ENCODE measurements at regions not wholly inside any gene's neighbourhood (a gene's known extent, or its start where the extent isn't known, plus 50 kb on each side); places are given as distances from the start of the nearest gene placed in this dataset.
"Not testable (repeated sequence)": the region's sequence is repeated elsewhere in the genome, so short reads cannot be mapped to it uniquely, and the experiment has no call there.

DNA sequence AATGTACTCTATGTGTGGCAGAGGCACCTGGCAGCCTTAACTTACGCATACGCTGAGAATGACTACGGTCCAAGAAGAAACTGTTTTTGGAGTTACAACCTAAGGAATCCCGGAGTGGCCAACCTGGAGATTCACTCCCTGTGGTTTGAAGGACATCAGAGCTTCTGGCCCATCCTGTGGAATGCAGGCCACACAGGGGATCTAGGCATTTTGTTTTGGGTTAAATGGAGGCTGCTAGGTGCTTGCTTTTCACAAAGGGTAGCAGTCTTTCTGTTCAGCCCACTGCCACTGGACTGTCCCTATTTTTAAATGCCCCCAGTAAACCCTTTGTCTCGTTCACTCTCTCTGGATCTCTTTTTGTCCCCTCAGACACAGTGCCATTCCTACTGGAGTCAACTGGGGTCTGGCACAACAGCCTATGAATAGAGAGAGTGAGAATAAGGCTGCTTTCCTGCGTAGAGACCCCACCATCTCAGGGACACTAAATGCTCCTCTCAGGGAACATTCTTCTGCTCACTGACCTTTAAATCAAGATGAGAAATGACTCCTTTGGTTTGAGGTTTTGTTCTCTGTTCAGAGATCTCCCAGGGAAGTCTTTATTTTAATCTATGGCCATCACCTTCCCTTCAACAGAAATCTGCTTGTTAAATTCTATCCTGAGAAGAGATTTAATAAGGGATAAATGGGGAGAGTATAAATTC, 124.9 kb downstream of the B3GNT2 start:
- TF ChIP-seq, protein P1, sequence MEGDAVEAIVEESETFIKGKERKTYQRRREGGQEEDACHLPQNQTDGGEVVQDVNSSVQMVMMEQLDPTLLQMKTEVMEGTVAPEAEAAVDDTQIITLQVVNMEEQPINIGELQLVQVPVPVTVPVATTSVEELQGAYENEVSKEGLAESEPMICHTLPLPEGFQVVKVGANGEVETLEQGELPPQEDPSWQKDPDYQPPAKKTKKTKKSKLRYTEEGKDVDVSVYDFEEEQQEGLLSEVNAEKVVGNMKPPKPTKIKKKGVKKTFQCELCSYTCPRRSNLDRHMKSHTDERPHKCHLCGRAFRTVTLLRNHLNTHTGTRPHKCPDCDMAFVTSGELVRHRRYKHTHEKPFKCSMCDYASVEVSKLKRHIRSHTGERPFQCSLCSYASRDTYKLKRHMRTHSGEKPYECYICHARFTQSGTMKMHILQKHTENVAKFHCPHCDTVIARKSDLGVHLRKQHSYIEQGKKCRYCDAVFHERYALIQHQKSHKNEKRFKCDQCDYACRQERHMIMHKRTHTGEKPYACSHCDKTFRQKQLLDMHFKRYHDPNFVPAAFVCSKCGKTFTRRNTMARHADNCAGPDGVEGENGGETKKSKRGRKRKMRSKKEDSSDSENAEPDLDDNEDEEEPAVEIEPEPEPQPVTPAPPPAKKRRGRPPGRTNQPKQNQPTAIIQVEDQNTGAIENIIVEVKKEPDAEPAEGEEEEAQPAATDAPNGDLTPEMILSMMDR (IDR thresholded peaks at IDR 0.05; ENCODE audit: insufficient read depth, low read depth, low read length) = no peak
- no peak overlapping the region for H3K4me3 ChIP-seq (ENCODE audit: low read depth, low read length)
- DNase-seq (ENCODE audit: low read depth) = no peak

DNA sequence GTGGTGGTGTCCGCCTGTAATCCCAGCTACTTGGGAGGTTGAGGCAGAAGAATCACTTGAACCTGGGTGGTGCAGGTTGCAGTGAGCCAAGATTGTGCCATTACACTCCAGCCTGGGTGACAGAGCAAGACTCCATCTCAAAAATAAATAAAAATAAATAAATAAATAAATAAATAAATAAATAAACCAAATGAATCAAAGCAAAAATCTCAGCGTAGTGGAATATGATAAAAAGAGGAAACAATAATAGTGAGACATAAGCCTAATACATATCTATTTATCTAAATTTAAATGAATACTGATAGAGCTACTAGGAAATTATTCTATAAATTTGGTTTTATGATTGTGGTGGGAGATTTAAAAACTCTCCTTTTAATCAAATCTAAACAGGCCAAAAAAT, 124.2 kb downstream of the B3GNT2 start:
- not testable (repeated sequence) for DNase-seq (ENCODE audit: low read depth); H3K4me3 ChIP-seq (ENCODE audit: low read depth, low read length)

DNA sequence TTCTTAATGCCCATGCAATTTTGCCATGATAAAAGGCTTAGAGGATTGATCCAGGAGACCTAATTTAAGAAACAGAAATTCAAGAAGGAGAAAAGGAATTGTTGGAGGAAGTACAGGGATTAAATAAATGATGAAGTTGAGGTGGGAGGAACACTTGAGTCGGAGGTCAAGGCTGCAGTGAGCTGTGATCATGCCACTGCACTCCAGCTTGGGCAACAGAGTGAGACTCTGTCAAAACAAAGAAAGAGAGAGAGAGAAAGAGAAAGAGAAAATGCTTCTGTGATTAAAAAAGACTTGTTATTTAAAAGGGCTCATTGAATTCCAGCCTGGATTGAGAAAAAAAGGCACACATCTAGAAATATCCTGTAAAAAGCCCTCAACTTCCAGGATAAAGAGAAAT, 123.2 kb downstream of the B3GNT2 start:
- no peak overlapping the region for H3K4me3 ChIP-seq (ENCODE audit: low read depth, low read length)
- TF ChIP-seq, protein P1 (IDR thresholded peaks at IDR 0.05; ENCODE audit: insufficient read depth, low read depth, low read length) = no peak
- DNase-seq (ENCODE audit: low read depth) = no peak

DNA sequence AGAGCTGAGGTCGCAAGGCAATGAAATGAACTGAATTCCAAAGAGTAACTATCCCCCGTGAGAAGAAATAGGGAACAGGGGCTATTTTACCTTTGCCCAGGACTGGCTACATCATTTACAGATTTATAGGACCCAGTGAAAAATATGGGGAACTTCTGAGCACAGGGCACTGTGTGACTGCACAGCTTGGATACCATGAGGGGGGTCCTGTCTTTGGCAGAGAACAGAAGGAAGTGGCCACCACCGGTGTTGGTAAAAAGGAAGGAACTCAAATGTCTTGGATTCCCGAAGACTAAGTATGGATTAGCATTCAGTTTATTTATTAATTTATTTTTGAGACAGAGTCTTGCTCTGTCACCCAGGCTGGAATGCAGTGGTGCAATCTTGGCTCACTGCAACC, 119.6 kb downstream of the B3GNT2 start:
- no peak overlapping the region for H3K4me3 ChIP-seq (ENCODE audit: low read depth, low read length)
- DNase-seq (ENCODE audit: low read depth) = no peak
- TF ChIP-seq, protein P1 (IDR thresholded peaks at IDR 0.05; ENCODE audit: insufficient read depth, low read depth, low read length) = no peak

DNA sequence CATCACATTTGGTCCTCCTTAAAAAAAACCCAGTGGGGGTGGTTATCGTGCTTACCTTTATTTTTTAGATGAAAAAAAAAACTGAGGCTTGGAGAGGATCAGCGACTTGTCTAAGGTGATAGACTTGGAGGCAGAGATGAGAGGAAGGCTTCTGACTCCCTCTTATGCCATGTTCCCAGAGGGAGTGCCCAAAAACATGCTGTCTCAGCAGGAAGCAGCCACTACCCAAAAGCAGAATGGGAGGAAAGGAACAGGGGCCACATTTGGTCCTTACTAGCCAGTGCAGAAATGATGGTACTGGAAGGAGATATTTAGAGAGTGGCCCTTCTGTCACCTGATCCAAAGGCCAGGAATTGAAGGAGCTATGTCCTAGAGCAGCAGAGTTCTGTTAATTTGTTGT, 118.4 kb downstream of the B3GNT2 start:
- TF ChIP-seq, protein P1 (IDR thresholded peaks at IDR 0.05; ENCODE audit: insufficient read depth, low read depth, low read length) = no peak
- no peak for DNase-seq (ENCODE audit: low read depth)
- H3K4me3 ChIP-seq (ENCODE audit: low read depth, low read length) = no peak overlapping the region

DNA sequence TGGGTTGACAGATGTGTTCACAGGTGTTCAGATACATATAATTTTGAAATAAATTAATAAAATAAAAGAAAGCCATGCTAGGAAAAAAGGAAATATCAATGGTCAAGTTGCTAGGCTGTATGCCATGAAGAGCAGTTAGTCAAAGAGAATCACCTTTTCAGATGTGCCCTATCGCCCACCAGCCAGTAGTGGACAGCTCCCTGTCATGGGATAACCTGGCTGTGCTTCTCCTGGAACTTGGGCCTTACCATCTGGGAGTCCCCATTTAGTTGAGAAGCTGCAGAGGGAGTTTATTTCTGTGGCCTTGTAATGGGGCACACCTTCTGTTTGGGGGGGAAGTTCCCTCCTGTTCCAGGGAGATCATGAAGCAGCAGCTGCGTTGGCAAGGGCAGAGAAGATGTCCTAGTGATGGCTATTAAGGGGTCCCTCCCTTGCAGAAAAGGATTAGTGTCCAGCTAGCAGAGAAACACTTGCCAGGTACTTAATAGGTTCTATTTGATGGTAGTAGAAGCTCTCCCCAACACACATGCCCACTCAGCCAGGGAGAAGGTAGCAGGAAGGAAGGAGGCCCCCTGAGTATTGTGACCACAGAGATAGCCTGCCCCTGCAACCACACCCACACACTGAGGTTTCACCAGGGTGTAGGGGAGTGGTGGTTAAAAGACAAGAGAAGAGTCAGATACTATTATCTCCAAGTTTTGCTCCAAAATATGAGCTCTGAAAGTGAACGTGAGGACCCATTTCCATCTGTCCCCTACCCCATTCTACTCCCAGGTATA, 117.7 kb downstream of the B3GNT2 start:
- TF ChIP-seq, protein P1 (IDR thresholded peaks at IDR 0.05; ENCODE audit: insufficient read depth, low read depth, low read length) = no peak
- H3K4me3 ChIP-seq (ENCODE audit: low read depth, low read length) = no peak overlapping the region
- DNase-seq (ENCODE audit: low read depth) = no peak

DNA sequence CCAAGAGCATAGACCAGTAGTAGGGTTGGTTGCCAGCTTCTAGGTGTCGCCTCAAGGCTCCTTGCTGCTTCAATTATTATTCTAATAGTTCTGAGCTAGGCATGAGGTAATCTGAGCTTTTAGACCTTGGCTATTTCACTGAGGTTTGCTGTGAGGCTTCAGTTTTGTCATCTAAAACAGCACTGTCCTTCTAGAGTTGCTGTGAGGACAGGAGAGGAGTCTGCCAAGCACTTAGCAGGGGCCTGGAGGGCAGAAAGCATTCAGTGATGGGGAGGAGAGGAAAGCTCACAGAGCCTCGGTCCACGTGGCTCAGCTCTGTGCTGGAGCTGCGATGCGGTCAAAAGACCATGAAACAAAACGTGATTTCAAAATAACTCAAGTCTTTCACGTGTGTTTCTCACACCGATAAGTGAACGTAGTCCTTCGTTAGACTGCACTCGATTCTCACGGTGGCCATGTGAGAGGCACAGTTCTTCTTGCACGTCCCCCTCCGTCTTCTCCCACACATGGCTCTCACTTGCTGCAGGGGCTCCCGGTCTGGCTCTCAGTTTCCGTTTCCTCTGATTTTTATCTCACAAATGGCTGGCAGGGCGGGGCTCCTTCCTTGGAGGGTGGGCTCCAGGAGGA, 113.7 kb downstream of the B3GNT2 start:
- peak; percentile 22 for DNase-seq (ENCODE audit: low read depth)
- no peak overlapping the region for H3K4me3 ChIP-seq (ENCODE audit: low read depth, low read length)
- TF ChIP-seq, protein P1 (IDR thresholded peaks at IDR 0.05; ENCODE audit: insufficient read depth, low read depth, low read length) = no peak

All from fibroblast of villous mesenchyme (primary cell).